Aorta (tissue), 5 donors: ENCODE measurements at regions not wholly inside any gene's neighbourhood (a gene's known extent, or its start where the extent isn't known, plus 50 kb on each side); places are given as distances from the start of the nearest gene placed in this dataset.

Experiments
- ATAC-seq: fragments of 200-7000 bp; cut with Tn5 transposase; one replicate; pipeline ENCODE4 v1.9.1; 2022; ENCODE audit warnings: moderate library complexity; ENCODE audit not compliant: low FRiP score
- DNase-seq, 2 donors: peaks; one replicate each; pipeline ENCODE4 v3.0.0-alpha.2; 2020
- H3K27ac ChIP-seq, 2 donors: one replicate each; pipeline ENCODE4 v1.5.1; 2013; ENCODE audit warnings: low read length in 2 of 2, mild to moderate bottlenecking in 2 of 2, moderate library complexity in 2 of 2, control low read depth in 1 of 2, inconsistent platforms in 1 of 2, low read depth in 1 of 2
- H3K27me3 ChIP-seq, 2 donors: one replicate each; pipeline ENCODE4 v1.6.1; 2013; ENCODE audit warnings: control low read depth in 1 of 2, low read length in 1 of 2, mild to moderate bottlenecking in 1 of 2, moderate library complexity in 1 of 2; ENCODE audit not compliant: insufficient read depth in 2 of 2, control insufficient read depth in 1 of 2
- H3K36me3 ChIP-seq, 2 donors: one replicate each; pipeline ENCODE4 v1.6.1; 2013; ENCODE audit warnings: control low read depth in 1 of 2, low read length in 1 of 2, mild to moderate bottlenecking in 1 of 2; ENCODE audit not compliant: insufficient read depth in 2 of 2, control insufficient read depth in 1 of 2
- H3K4me1 ChIP-seq, 2 donors: one replicate each; pipeline ENCODE4 v1.6.1; 2013; ENCODE audit warnings: low read length in 2 of 2, control low read depth in 1 of 2, mild to moderate bottlenecking in 1 of 2, moderate library complexity in 1 of 2; ENCODE audit not compliant: insufficient read depth in 2 of 2, control insufficient read depth in 1 of 2
- H3K4me3 ChIP-seq, 2 donors: one replicate each; pipeline ENCODE4 v1.5.1; 2013; ENCODE audit warnings: low read length in 2 of 2, control low read depth in 1 of 2, mild to moderate bottlenecking in 1 of 2
- H3K9me3 ChIP-seq: one replicate; pipeline ENCODE4 v1.6.1; 2013; ENCODE audit warnings: mild to moderate bottlenecking, low read length; ENCODE audit not compliant: control insufficient read depth
- WGBS, 2 donors: extraction: QIAGEN DNeasy Blood & Tissue Kit; methylation state at CpG; one replicate each; pipeline ENCODE4 v1.1.7; 2013; 5-methylcytosine and 5-hydroxymethylcytosine counted together
- intact Hi-C, 2 donors: fragments of 100-400 bp; cut with DNase I; formaldehyde crosslinking; loops; one replicate each; pipeline versions ENCODE4 v1.14.2 to v1.15.0; 2022
- donor health status: healthy with polysubstance abuse.
- donor health status: Bipolar disorder and iron deficiency.
- donor health status: DM: no; HTN: no; CAD: no.
- donor health status: DM: no; HTN: no; CAD: no.
- donor health status: DM: yes; HTN: yes; CAD: no.

- Histone ChIP-seq H3K36me3 (no peaks in the 10 kb centered on the region), H3K4me3 (no peak overlapping the region), H3K27ac (no peak overlapping the region), H3K27me3 (no peaks in the 10 kb centered on the region), H3K9me3 (no peaks in the 10 kb centered on the region), H3K4me1 (no peaks in the 10 kb centered on the region)
- WGBS, 2 donors, result 81 to 84% methylated on average over 4 of the region's 4 CpGs
- intact Hi-C loops, result no loop called here
- no peak for DNase-seq
- ATAC-seq, result no peak
Measured at GRCh38 chr2:155240176-155240575, 541.7 kb downstream of the KCNJ3 start.

GRCh38 chr2:155235710-155236109 lies 537.2 kb downstream of the KCNJ3 start:
- no peak for ATAC-seq
- no peak for DNase-seq
- Histone ChIP-seq H3K27me3 (no peaks in the 10 kb centered on the region), H3K9me3 (no peaks in the 10 kb centered on the region), H3K4me3 (no peak overlapping the region), H3K27ac (no peak overlapping the region), H3K4me1 (no peaks in the 10 kb centered on the region), H3K36me3 (no peaks in the 10 kb centered on the region)
- WGBS, 2 donors, result 87% methylated on average over 2 of the region's 2 CpGs
- intact Hi-C loops, result loop anchor here in 1 of 2 donors (10.0 kb wide), 1 partner anchor 781 kb away; no protein-coding TSS in a partner anchor

GRCh38 chr2:155223781-155224406 lies 525.4 kb downstream of the KCNJ3 start:
- Histone ChIP-seq H3K36me3 (no peaks in the 10 kb centered on the region), H3K9me3 (no peaks in the 10 kb centered on the region), H3K4me3 (no peak overlapping the region), H3K27ac (no peak overlapping the region), H3K27me3 (no peaks in the 10 kb centered on the region), H3K4me1 (no peaks in the 10 kb centered on the region)
- 9 to 10% methylated on average over 5 of the region's 5 CpGs for WGBS, 2 donors
- no peak for DNase-seq
- intact Hi-C loops, result no loop called here
- ATAC-seq, result no peak

- H3K27me3 ChIP-seq, result no peaks in the 10 kb centered on the region
- DNase-seq (no peak), ATAC-seq (no peak)
- H3K4me3 ChIP-seq, result no peak overlapping the region
- no peaks in the 10 kb centered on the region for H3K9me3 ChIP-seq
- H3K27ac ChIP-seq, result no peak overlapping the region
- no peaks in the 10 kb centered on the region for H3K4me1 ChIP-seq
- intact Hi-C loops, result no loop called here
- H3K36me3 ChIP-seq, result no peaks in the 10 kb centered on the region
Measured at GRCh38 chr2:155218945-155219344, 520.5 kb downstream of the KCNJ3 start.

- ATAC-seq (no peak), DNase-seq (no peak)
- 88 to 95% methylated on average over 2 of the region's 2 CpGs for WGBS, 2 donors
- Histone ChIP-seq H3K4me1 (no peaks in the 10 kb centered on the region), H3K27ac (no peak overlapping the region), H3K27me3 (no peaks in the 10 kb centered on the region), H3K4me3 (no peak overlapping the region), H3K9me3 (no peaks in the 10 kb centered on the region), H3K36me3 (no peaks in the 10 kb centered on the region)
- intact Hi-C loops, result no loop called here
Measured at GRCh38 chr2:155218292-155218924, 519.9 kb downstream of the KCNJ3 start.

- Histone ChIP-seq H3K27ac (no peak overlapping the region), H3K9me3 (no peaks in the 10 kb centered on the region), H3K36me3 (no peaks in the 10 kb centered on the region), H3K4me3 (no peak overlapping the region), H3K27me3 (no peaks in the 10 kb centered on the region), H3K4me1 (no peaks in the 10 kb centered on the region)
- intact Hi-C loops, result no loop called here
- DNase-seq (no peak), ATAC-seq (no peak)
- 58 to 65% methylated on average over 2 of the region's 2 CpGs for WGBS, 2 donors
Measured at GRCh38 chr2:155215037-155215707, 516.7 kb downstream of the KCNJ3 start.

GRCh38 chr2:155209696-155210450 lies 511.4 kb downstream of the KCNJ3 start:
- Histone ChIP-seq H3K27ac (no peak overlapping the region), H3K4me3 (no peak overlapping the region), H3K27me3 (no peaks in the 10 kb centered on the region), H3K4me1 (no peaks in the 10 kb centered on the region), H3K36me3 (no peaks in the 10 kb centered on the region), H3K9me3 (no peaks in the 10 kb centered on the region)
- DNase-seq, result no peak
- WGBS, 2 donors, result 64 to 70% methylated on average over 2 of the region's 2 CpGs
- ATAC-seq, result no peak
- intact Hi-C loops, result no loop called here

GRCh38 chr2:155203178-155203577 lies 504.7 kb downstream of the KCNJ3 start:
- ATAC-seq (no peak), DNase-seq (no peak)
- Histone ChIP-seq H3K9me3 (no peaks in the 10 kb centered on the region), H3K27me3 (no peaks in the 10 kb centered on the region), H3K4me1 (no peaks in the 10 kb centered on the region), H3K27ac (no peak overlapping the region), H3K36me3 (no peaks in the 10 kb centered on the region), H3K4me3 (no peak overlapping the region)
- WGBS, 2 donors, result 79 to 88% methylated on average over 1 of the region's 1 CpG
- intact Hi-C loops, result no loop called here
